Osteocyte (in vitro differentiated cells): ENCODE measurements at regions not wholly inside any gene's neighbourhood (a gene's known extent, or its start where the extent isn't known, plus 50 kb on each side); places are given as distances from the start of the nearest gene placed in this dataset.

Source experiments
- DNase-seq: peaks from one replicate; pipeline ENCODE4 v3.0.0; 2021; ENCODE audit warnings: mixed read lengths; ENCODE audit not compliant: unreplicated experiment; ENCODE audit errors: extremely low spot score
- H3K27ac Mint-ChIP-seq: one replicate; pipeline ENCODE4 v1.8.0; 2021; ENCODE audit warnings: mild to moderate bottlenecking, mixed read lengths; ENCODE audit not compliant: unreplicated experiment
- H3K27me3 Mint-ChIP-seq: one replicate; pipeline ENCODE4 v1.8.0; 2021; ENCODE audit warnings: mixed read lengths; ENCODE audit not compliant: unreplicated experiment
- H3K36me3 Mint-ChIP-seq: one replicate; pipeline ENCODE4 v1.8.0; 2021; ENCODE audit warnings: mixed read lengths; ENCODE audit not compliant: unreplicated experiment
- H3K4me1 Mint-ChIP-seq: one replicate; pipeline ENCODE4 v1.8.0; 2021; ENCODE audit warnings: mixed read lengths; ENCODE audit not compliant: unreplicated experiment
- H3K4me3 Mint-ChIP-seq: one replicate; pipeline ENCODE4 v1.8.0; 2021; ENCODE audit warnings: mild to moderate bottlenecking, moderate library complexity, mixed read lengths; ENCODE audit not compliant: unreplicated experiment
- H3K9me3 Mint-ChIP-seq: one replicate; pipeline ENCODE4 v1.8.0; 2021; ENCODE audit warnings: mixed read lengths; ENCODE audit not compliant: unreplicated experiment
- TF ChIP-seq, protein P1 (sequence below): fragments of 200-600 bp; sonication (generic); IDR thresholded peaks from 2 replicates; pipeline ENCODE4 v1.5.0; 2021; ENCODE audit warnings: antibody characterized with exemption, mild to moderate bottlenecking, moderate library complexity

DNA sequence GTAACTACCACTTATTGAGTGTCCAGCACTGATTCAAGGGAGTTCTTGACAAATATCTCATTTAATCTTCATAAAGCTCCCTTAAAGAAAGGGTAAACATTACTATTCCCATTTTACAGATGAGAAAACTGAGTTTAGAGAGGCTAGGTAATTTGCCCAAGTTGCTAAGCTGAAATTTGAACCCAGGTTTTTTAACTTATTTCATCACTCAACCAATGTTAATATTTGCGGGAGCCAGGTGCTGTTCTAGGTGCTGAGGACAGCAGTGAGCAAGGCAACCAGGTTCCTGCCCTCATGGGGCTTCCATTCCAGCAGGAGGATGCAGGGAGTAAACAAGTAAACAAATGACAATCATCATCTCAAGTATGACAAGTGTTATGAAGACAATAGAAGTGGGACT, 104.0 kb upstream of the LHX1 start:
- peaks cover 18% of the 10 kb centered on the region for H3K27me3 Mint-ChIP-seq
- H3K27ac Mint-ChIP-seq: no peak overlapping the region
- no peaks in the 10 kb centered on the region for H3K4me1 Mint-ChIP-seq
- TF ChIP-seq, protein P1, sequence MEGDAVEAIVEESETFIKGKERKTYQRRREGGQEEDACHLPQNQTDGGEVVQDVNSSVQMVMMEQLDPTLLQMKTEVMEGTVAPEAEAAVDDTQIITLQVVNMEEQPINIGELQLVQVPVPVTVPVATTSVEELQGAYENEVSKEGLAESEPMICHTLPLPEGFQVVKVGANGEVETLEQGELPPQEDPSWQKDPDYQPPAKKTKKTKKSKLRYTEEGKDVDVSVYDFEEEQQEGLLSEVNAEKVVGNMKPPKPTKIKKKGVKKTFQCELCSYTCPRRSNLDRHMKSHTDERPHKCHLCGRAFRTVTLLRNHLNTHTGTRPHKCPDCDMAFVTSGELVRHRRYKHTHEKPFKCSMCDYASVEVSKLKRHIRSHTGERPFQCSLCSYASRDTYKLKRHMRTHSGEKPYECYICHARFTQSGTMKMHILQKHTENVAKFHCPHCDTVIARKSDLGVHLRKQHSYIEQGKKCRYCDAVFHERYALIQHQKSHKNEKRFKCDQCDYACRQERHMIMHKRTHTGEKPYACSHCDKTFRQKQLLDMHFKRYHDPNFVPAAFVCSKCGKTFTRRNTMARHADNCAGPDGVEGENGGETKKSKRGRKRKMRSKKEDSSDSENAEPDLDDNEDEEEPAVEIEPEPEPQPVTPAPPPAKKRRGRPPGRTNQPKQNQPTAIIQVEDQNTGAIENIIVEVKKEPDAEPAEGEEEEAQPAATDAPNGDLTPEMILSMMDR: no peak
- DNase-seq: no peak
- H3K36me3 Mint-ChIP-seq: no peaks in the 10 kb centered on the region
- peaks cover 4% of the 10 kb centered on the region for H3K9me3 Mint-ChIP-seq
- H3K4me3 Mint-ChIP-seq: no peak overlapping the region

GRCh38 chr17:36835036-36835435, 102.2 kb upstream of the LHX1 start:
- Mint-ChIP-seq H3K4me3 (no peak overlapping the region), H3K9me3 (peaks cover 4% of the 10 kb centered on the region), H3K4me1 (no peaks in the 10 kb centered on the region), H3K27me3 (peaks cover 8% of the 10 kb centered on the region), H3K27ac (no peak overlapping the region), H3K36me3 (no peaks in the 10 kb centered on the region)
- no peak for DNase-seq
- TF ChIP-seq, protein P1: no peak

- no peaks in the 10 kb centered on the region for H3K4me1 Mint-ChIP-seq
- peaks cover 4% of the 10 kb centered on the region for H3K27me3 Mint-ChIP-seq
- no peak overlapping the region for H3K4me3 Mint-ChIP-seq
- H3K27ac Mint-ChIP-seq: no peak overlapping the region
- TF ChIP-seq, protein P1: no peak
- no peak for DNase-seq
- no peaks in the 10 kb centered on the region for H3K36me3 Mint-ChIP-seq
- peaks cover 4% of the 10 kb centered on the region for H3K9me3 Mint-ChIP-seq
These were observed 99.9 kb upstream of the LHX1 start for GRCh38 chr17:36837195-36837938.

DNA sequence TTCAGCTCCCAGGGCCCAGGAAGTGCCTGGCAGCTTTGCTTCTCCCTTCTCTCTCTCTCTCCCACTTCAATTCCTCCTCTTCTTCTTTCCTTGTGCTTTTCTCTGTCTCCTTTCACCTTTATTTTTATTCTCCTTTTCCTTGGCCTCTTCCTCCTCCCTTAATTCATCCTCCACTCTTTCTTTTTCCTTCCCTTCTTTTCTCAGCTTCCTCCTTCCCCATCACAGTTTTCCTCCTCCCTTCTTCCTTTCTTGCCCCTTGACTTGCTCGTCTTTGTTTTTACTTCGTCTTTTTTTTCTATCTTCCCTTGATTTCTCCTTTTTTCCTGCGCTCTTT, 99.4 kb upstream of the LHX1 start:
- Mint-ChIP-seq H3K27me3 (peaks cover 4% of the 10 kb centered on the region), H3K9me3 (peaks cover 4% of the 10 kb centered on the region), H3K4me1 (no peaks in the 10 kb centered on the region), H3K4me3 (no peak overlapping the region), H3K36me3 (no peaks in the 10 kb centered on the region), H3K27ac (no peak overlapping the region)
- no peak for DNase-seq
- TF ChIP-seq, protein P1: no peak

- Mint-ChIP-seq H3K4me3 (no peak overlapping the region), H3K9me3 (peaks cover 4% of the 10 kb centered on the region), H3K36me3 (no peaks in the 10 kb centered on the region), H3K27ac (no peak overlapping the region), H3K4me1 (no peaks in the 10 kb centered on the region), H3K27me3 (peaks cover 9% of the 10 kb centered on the region)
- no peak for DNase-seq
- TF ChIP-seq, protein P1: no peak
These were observed 98.0 kb upstream of the LHX1 start for GRCh38 chr17:36839256-36839655.
